PC-3 (cell line): ENCODE measurements at regions not wholly inside any gene's neighbourhood (a gene's known extent, or its start where the extent isn't known, plus 50 kb on each side); places are given as distances from the start of the nearest gene placed in this dataset.

Experiments
- EZH2phosphoT487 ChIP-seq: fragments of 300-600 bp; sonication (generic); IDR thresholded peaks from 2 replicates; pipeline ENCODE4 v1.6.1; 2018; ENCODE audit warnings: mild to moderate bottlenecking, antibody characterized with exemption, low read length, borderline replicate concordance
- TF ChIP-seq, protein P1 (sequence below): fragments of 300-600 bp; sonication (generic); conservative IDR thresholded peaks from 2 replicates; pipeline ENCODE4 v1.5.1; 2017; ENCODE audit warnings: antibody characterized with exemption, low read depth, mild to moderate bottlenecking, low read length

DNA sequence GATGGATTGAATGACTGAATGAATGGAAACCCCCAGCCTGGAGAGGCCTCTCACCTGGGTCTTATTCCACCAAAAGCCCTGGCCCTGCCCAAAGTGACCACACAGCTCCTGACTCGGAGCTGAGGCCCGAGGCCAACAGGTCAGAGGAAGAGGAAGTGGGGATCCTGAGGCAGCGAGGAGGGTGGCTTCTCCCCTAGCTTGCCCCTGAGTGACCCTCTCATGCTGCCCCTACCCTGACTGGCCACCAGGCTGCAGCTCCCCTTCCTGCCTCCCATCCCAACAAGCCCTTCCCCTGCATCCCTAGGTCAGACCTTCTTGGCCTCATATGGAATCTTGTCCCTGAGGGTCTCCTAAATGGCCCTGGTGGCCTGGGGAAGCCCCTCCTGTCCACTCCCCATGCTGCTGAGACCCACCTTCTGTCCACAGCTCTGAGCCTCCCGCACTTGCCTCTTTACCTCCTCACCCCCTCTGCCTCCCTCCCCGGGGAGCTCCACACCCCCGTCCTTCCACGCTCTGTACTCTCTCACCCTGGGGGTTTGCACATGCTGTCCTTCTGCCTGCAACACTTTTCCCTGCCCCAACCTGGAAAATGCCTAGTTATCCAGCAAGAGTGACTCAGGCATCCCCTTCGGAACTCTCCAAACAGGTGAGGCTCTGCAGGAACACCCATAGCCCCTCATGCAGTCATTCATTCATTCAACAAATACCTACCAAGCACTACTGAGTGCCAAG, 134.8 kb upstream of the HDAC4 start:
- TF ChIP-seq, protein P1, sequence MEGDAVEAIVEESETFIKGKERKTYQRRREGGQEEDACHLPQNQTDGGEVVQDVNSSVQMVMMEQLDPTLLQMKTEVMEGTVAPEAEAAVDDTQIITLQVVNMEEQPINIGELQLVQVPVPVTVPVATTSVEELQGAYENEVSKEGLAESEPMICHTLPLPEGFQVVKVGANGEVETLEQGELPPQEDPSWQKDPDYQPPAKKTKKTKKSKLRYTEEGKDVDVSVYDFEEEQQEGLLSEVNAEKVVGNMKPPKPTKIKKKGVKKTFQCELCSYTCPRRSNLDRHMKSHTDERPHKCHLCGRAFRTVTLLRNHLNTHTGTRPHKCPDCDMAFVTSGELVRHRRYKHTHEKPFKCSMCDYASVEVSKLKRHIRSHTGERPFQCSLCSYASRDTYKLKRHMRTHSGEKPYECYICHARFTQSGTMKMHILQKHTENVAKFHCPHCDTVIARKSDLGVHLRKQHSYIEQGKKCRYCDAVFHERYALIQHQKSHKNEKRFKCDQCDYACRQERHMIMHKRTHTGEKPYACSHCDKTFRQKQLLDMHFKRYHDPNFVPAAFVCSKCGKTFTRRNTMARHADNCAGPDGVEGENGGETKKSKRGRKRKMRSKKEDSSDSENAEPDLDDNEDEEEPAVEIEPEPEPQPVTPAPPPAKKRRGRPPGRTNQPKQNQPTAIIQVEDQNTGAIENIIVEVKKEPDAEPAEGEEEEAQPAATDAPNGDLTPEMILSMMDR: no peak
- TF ChIP-seq EZH2phosphoT487: no peak
